Brain microvascular endothelial cell (primary cell): ENCODE measurements at regions not wholly inside any gene's neighbourhood (a gene's known extent, or its start where the extent isn't known, plus 50 kb on each side); places are given as distances from the start of the nearest gene placed in this dataset.

Experiments used
- DNase-seq: peaks from one replicate; pipeline ENCODE4 v3.0.0-alpha.2; 2020
- H3K27ac ChIP-seq: fragments of 250-450 bp; sonication (Bioruptor Pico); 2 replicates; pipeline ENCODE4 v1.5.1; 2020; ENCODE audit warnings: mild to moderate bottlenecking, moderate library complexity
- H3K27me3 ChIP-seq: fragments of 250-450 bp; sonication (Bioruptor Pico); replicated peaks from 2 replicates; pipeline ENCODE4 v1.5.1; 2020; ENCODE audit warnings: mild to moderate bottlenecking
- H3K36me3 ChIP-seq: fragments of 250-450 bp; sonication (Bioruptor Pico); replicated peaks from 2 replicates; pipeline ENCODE4 v1.5.1; 2020; ENCODE audit warnings: mild to moderate bottlenecking
- H3K4me3 ChIP-seq: 2 replicates; pipeline ENCODE4 v1.5.1; 2011; ENCODE audit warnings: low read depth, mild to moderate bottlenecking, control low read depth, low read length, moderate library complexity
- in situ Hi-C: cut with HindIII; loops from 2 replicates; pipeline ENCODE4 v1.10.0; 2017; ENCODE audit warnings: low sequenced_read_pairs, low pct_ligation_motif_present
- TF ChIP-seq, protein P1 (sequence below): IDR thresholded peaks from 2 replicates; pipeline ENCODE4 v1.5.1; 2011; ENCODE audit warnings: low read depth, mild to moderate bottlenecking, moderate library complexity, low read length, control low read depth, inconsistent platforms; ENCODE audit errors: missing control alignments

DNA sequence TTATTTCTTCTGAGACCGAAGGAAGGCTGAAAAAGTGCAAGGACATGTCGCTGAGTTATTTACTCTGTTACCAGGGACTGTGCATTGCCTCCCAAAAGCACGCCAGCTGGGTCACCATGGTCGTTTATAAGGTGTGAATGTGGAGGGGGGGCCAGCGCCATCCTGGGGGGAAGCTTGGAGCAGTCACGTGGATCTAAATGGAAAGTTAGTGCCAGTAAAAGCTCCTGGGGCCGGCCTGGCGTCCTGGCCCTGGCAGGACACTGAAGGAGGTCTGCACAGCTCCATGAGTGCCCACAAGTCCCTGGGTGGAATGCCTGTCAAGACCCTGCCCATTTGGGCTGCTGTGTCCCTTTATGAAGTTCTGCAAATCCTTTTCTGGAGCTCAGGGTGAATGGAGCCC is 82.6 kb downstream of the C16orf95 start:
- Histone ChIP-seq H3K36me3 (no peaks in the 10 kb centered on the region), H3K27ac (no peak overlapping the region), H3K4me3 (no peak overlapping the region), H3K27me3 (no peaks in the 10 kb centered on the region)
- no peak for DNase-seq
- in situ Hi-C loops: no loop called here
- TF ChIP-seq, protein P1, sequence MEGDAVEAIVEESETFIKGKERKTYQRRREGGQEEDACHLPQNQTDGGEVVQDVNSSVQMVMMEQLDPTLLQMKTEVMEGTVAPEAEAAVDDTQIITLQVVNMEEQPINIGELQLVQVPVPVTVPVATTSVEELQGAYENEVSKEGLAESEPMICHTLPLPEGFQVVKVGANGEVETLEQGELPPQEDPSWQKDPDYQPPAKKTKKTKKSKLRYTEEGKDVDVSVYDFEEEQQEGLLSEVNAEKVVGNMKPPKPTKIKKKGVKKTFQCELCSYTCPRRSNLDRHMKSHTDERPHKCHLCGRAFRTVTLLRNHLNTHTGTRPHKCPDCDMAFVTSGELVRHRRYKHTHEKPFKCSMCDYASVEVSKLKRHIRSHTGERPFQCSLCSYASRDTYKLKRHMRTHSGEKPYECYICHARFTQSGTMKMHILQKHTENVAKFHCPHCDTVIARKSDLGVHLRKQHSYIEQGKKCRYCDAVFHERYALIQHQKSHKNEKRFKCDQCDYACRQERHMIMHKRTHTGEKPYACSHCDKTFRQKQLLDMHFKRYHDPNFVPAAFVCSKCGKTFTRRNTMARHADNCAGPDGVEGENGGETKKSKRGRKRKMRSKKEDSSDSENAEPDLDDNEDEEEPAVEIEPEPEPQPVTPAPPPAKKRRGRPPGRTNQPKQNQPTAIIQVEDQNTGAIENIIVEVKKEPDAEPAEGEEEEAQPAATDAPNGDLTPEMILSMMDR: no peak

DNA sequence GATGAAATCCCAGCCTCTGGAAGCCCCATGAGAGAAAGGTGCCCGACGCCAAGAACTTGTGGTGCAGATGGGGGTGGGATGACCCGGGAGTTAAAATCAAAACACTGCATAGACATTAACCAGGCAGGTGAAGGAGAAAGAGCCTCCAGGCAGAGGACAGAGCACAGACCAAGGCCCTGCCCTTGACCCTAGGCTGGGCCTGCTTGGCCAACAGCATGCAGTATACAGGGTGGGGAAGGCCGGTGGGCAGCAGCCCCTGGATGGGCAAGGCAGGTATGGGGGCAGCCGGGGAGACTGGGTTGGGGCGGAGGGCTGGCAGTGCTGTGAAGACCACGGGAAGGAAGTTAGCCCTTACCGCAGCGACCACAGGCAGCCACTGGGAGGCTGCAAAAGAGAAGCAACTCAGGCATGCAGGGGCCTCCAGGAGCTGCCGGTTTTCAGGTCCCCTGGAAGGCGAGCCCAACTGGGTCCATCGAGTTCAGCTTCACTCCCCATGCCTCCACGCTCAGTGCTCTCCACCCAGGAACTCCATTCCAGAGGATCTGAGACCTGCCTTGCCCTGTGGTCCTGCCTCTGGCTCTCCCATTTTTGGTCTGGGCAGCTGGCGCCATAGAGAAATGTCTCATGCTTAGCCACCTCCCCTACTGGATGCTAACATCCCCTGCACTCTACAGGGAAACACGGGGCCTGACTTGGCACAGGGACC is 81.2 kb downstream of the C16orf95 start:
- TF ChIP-seq, protein P1: peak; percentile 28
- no peak overlapping the region for H3K4me3 ChIP-seq
- H3K36me3 ChIP-seq: no peaks in the 10 kb centered on the region
- no peak for DNase-seq
- H3K27me3 ChIP-seq: no peaks in the 10 kb centered on the region
- in situ Hi-C loops: no loop called here
- H3K27ac ChIP-seq: no peak overlapping the region

DNA sequence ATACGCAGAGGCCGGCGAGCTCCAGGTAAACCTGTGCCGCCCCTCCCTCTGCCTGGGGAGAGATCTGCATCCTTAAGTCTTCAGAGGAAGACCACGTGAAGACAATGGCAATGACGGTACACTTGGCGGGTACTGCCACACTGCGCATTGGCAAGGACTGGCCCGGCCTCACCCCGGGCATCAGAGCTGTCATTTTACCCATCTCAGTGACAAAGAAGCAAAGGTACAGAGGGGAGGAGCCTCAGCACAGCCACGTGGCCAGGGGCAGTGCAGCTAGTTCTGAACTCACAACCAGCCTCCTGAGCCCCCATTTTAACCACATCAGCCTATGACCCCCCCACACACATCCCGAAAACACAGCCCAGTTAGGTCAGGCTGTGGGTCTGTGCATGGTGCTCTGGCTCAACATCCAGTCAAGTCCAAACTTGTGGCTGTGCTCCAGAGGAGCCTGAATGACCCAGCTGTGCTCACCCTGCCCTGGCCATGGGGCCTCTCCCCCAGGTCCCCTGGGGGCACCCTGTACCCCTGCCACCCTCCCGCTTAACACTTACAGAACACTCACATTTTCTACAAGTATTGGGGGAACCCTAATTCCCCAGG is 80.6 kb downstream of the C16orf95 start:
- in situ Hi-C loops: no loop called here
- no peaks in the 10 kb centered on the region for H3K27me3 ChIP-seq
- H3K4me3 ChIP-seq: no peak overlapping the region
- no peak overlapping the region for H3K27ac ChIP-seq
- no peak for DNase-seq
- TF ChIP-seq, protein P1: no peak
- no peaks in the 10 kb centered on the region for H3K36me3 ChIP-seq

DNA sequence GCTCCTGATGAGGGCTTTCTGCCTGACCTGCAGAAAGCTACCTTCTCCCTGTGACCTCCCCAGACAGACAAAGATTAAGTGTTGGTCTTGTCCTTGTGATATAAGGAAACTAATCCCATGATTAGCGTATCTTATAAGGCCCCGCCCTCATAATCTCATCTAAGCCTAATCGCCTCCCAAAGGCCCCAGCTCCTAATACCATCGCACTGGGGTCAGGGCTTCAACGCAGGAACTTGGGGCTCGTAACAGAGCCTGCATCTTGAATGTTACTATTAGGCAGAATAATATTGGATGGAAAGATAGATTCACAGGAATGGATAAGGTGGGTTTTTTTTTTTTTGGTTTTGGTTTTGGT is 78.9 kb downstream of the C16orf95 start:
- DNase-seq: no peak
- TF ChIP-seq, protein P1: no peak
- Histone ChIP-seq H3K27me3 (no peaks in the 10 kb centered on the region), H3K4me3 (no peak overlapping the region), H3K27ac (no peak overlapping the region), H3K36me3 (no peaks in the 10 kb centered on the region)
- in situ Hi-C loops: no loop called here

DNA sequence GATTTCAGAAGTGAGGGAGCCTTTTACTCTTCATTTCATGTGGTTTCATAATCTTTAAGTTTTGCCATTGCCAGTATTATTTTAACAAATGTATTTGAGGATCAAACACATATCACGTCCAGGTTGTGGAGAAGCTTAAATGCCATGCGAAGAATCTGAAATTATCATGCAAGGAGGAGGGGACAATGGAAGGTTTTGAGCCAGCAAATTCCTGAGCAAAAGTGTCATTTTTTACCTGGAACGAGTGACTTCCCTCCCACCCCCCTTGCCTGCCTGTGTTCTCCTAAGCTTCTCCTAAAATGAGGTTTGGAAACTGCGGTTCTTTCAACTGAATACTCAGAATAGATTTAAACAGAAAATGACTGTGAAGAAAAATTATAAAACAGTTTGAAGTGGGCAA is 77.6 kb downstream of the C16orf95 start:
- TF ChIP-seq, protein P1: no peak
- DNase-seq: no peak
- H3K4me3 ChIP-seq: no peak overlapping the region
- H3K27ac ChIP-seq: no peak overlapping the region
- H3K27me3 ChIP-seq: no peaks in the 10 kb centered on the region
- H3K36me3 ChIP-seq: no peaks in the 10 kb centered on the region
- in situ Hi-C loops: no loop called here
